ENCODE measurements at regions not wholly inside any gene's neighbourhood (a gene's known extent, or its start where the extent isn't known, plus 50 kb on each side); places are given as distances from the start of the nearest gene placed in this dataset.

GRCh38 chr5:155504606-155505005, 491.1 kb downstream of the KIF4B start:
- BruUV-seq (replicated peaks), result no TSS peak
- no peak for ATAC-seq
- no peak overlapping the region for H3K9ac ChIP-seq (ENCODE audit: insufficient read depth in 1 of 2, low read depth in 2 of 2, low read length in 2 of 2)
- H3K27me3 ChIP-seq (ENCODE audit: control insufficient read depth in 2 of 2, insufficient read depth in 2 of 2, low read length in 2 of 2), result no peaks in the 10 kb centered on the region
- TF ChIP-seq ZNF274 (IDR thresholded peaks at IDR 0.05; ENCODE audit: borderline replicate concordance, low read depth, low read length), result no peak
- no peak for DNase-seq (ENCODE audit: extremely low read depth in 1 of 4, low spot score in 3 of 4)
- POLR2A ChIA-PET, result no interaction called here
- CTCF ChIA-PET (ENCODE audit: low intra/inter-chr PET ratio), result no interaction called here
- H3K36me3 ChIP-seq (ENCODE audit: control insufficient read depth, insufficient read depth, low read length), result no peaks in the 10 kb centered on the region
- no peak overlapping the region for H3K27ac ChIP-seq (ENCODE audit: extremely low read depth, low read depth, low read length)
- no peaks in the 10 kb centered on the region for H3K4me1 ChIP-seq (replicated peaks in 1 of 2; ENCODE audit: control insufficient read depth in 2 of 2, insufficient read depth in 2 of 2, low read length in 2 of 2)
- no peaks in the 10 kb centered on the region for H3K79me2 ChIP-seq (ENCODE audit: control insufficient read depth, insufficient read depth, low read length)
- H2AFZ ChIP-seq (ENCODE audit: low read depth, low read length), result no peak overlapping the region
- no peaks in the 10 kb centered on the region for H3K9me1 ChIP-seq (ENCODE audit: control insufficient read depth, insufficient read depth, low read length)
- H3K4me2 ChIP-seq (ENCODE audit: insufficient read depth, low read length), result no peak overlapping the region
- in situ Hi-C loops (cut with MboI), result no loop called here
- H4K20me1 ChIP-seq (replicated peaks; ENCODE audit: control insufficient read depth, insufficient read depth, low read length), result no peaks in the 10 kb centered on the region
- H3K4me3 ChIP-seq, result no peak overlapping the region
- intact Hi-C loops (cut with micrococcal nuclease), result no loop called here
- H3K9me3 ChIP-seq (replicated peaks; ENCODE audit: control insufficient read depth, insufficient read depth, low read depth, low read length), result no peaks in the 10 kb centered on the region
- no peak for FAIRE-seq
- 0% methylated on average over 1 of the region's 1 CpG for WGBS (ENCODE audit: insufficient coverage, low coverage, missing lambda C conversion rate)

GRCh38 chr5:155507363-155507762, 493.8 kb downstream of the KIF4B start:
- no peak for DNase-seq (ENCODE audit: extremely low read depth in 1 of 4, low spot score in 3 of 4)
- Histone ChIP-seq H3K9me3 (replicated peaks; ENCODE audit: control insufficient read depth, insufficient read depth, low read depth, low read length) (no peaks in the 10 kb centered on the region; the same call in 1 of the 2 replicates), H2AFZ (ENCODE audit: low read depth, low read length) (no peak overlapping the region), H4K20me1 (replicated peaks; ENCODE audit: control insufficient read depth, insufficient read depth, low read length) (no peaks in the 10 kb centered on the region), H3K4me2 (ENCODE audit: insufficient read depth, low read length) (no peak overlapping the region), H3K9ac (ENCODE audit: insufficient read depth in 1 of 2, low read depth in 2 of 2, low read length in 2 of 2) (no peak overlapping the region), H3K9me1 (ENCODE audit: control insufficient read depth, insufficient read depth, low read length) (no peaks in the 10 kb centered on the region), H3K4me3 (no peak overlapping the region), H3K27ac (ENCODE audit: extremely low read depth, low read depth, low read length) (no peak overlapping the region), H3K4me1 (replicated peaks in 1 of 2; ENCODE audit: control insufficient read depth in 2 of 2, insufficient read depth in 2 of 2, low read length in 2 of 2) (no peaks in the 10 kb centered on the region), H3K27me3 (ENCODE audit: control insufficient read depth in 2 of 2, insufficient read depth in 2 of 2, low read length in 2 of 2) (no peaks in the 10 kb centered on the region), H3K36me3 (ENCODE audit: control insufficient read depth, insufficient read depth, low read length) (no peaks in the 10 kb centered on the region), H3K79me2 (ENCODE audit: control insufficient read depth, insufficient read depth, low read length) (no peaks in the 10 kb centered on the region)
- BruUV-seq (replicated peaks), result no TSS peak
- in situ Hi-C loops (cut with MboI) (no loop called here), intact Hi-C loops (cut with micrococcal nuclease) (no loop called here)
- CTCF ChIA-PET (ENCODE audit: low intra/inter-chr PET ratio), result no interaction called here
- ATAC-seq, result no peak
- POLR2A ChIA-PET, result no interaction called here
- no peak for FAIRE-seq
- no peak for TF ChIP-seq ZNF384 (IDR thresholded peaks at IDR 0.05; ENCODE audit: low read depth, low read length)
- TF ChIP-seq RBM25 (IDR thresholded peaks at IDR 0.05; ENCODE audit: low read depth, low read length, severe bottlenecking), result no peak
- TF ChIP-seq U2AF1 (optimal IDR thresholded peaks at IDR 0.05; ENCODE audit: low read depth, low read length), result no peak
- TF ChIP-seq FOXP4 (CRISPR knock-in tag; IDR thresholded peaks at IDR 0.05; ENCODE audit: borderline replicate concordance), result no peak
- TF ChIP-seq ID3 (CRISPR knock-in tag; IDR thresholded peaks at IDR 0.05), result no peak
- no peak for TF ChIP-seq ID3 (tag; IDR thresholded peaks at IDR 0.05)
- no peak for TF ChIP-seq DMBX1 (CRISPR knock-in tag; IDR thresholded peaks at IDR 0.05; ENCODE audit: borderline replicate concordance)
- TF ChIP-seq ZBTB34 (CRISPR knock-in tag; IDR thresholded peaks at IDR 0.05), result no peak
- TF ChIP-seq ZNF311 (CRISPR knock-in tag; IDR thresholded peaks at IDR 0.05), result no peak
- TF ChIP-seq ZNF24 (IDR thresholded peaks at IDR 0.05), result no peak
- TF ChIP-seq RBM39 (optimal IDR thresholded peaks at IDR 0.05; ENCODE audit: low read depth, low read length), result no peak
- TF ChIP-seq ZC3H4 (CRISPR knock-in tag; IDR thresholded peaks at IDR 0.05; ENCODE audit: borderline replicate concordance), result no peak
- no peak for TF ChIP-seq SRSF3 (IDR thresholded peaks at IDR 0.05; ENCODE audit: insufficient read depth, low read length)
